Tibial artery (tissue), 4 donors: ENCODE measurements at regions not wholly inside any gene's neighbourhood (a gene's known extent, or its start where the extent isn't known, plus 50 kb on each side); places are given as distances from the start of the nearest gene placed in this dataset.
A peak's percentile ranks its signal among the peaks of the same experiment; 100 is the strongest.

Experiments used
- DNase-seq, 2 donors: peaks; one replicate each; pipeline ENCODE4 v3.0.0-alpha.2; 2019
- H3K27ac ChIP-seq, 2 donors: fragments of 200-600 bp; sonication (generic) in 1 of 2; 1 replicate in 1 of 2; 2 replicates in 1 of 2; pipeline ENCODE4 v1.5.1; 2018 to 2019; ENCODE audit warnings: mild to moderate bottlenecking in 1 of 2
- H3K27me3 ChIP-seq, 2 donors: fragments of 200-600 bp; sonication (generic) in 1 of 2; one replicate each; pipeline versions ENCODE4 v1.5.1 to v1.6.0; 2016 to 2019
- H3K36me3 ChIP-seq, 3 donors: fragments of 200-600 bp; sonication (generic) in 2 of 3; one replicate each; pipeline ENCODE4 v1.5.1; 2016 to 2019; ENCODE audit warnings: mild to moderate bottlenecking in 2 of 3
- H3K4me1 ChIP-seq, 4 donors: fragments of 200-600 bp; sonication (generic) in 2 of 4; 1 replicate in 3 of 4; 2 replicates in 1 of 4; pipeline ENCODE4 v1.5.1; 2016 to 2019
- H3K4me3 ChIP-seq, 2 donors: fragments of 200-600 bp; sonication (generic) in 1 of 2; 1 replicate in 1 of 2; 2 replicates in 1 of 2; pipeline ENCODE4 v1.5.1; 2018 to 2019; ENCODE audit warnings: mild to moderate bottlenecking in 2 of 2
- H3K9me3 ChIP-seq, 3 donors: fragments of 200-600 bp; sonication (generic) in 1 of 3; one replicate each; pipeline ENCODE4 v1.5.1; 2016 to 2019
- CTCF ChIP-seq, 2 experiments: fragments of 200-600 bp in 1 of 2; fragments of 450-650 bp in 1 of 2; IDR thresholded peaks; one replicate each; pipeline ENCODE4 v1.5.1; 2017 to 2019; ENCODE audit warnings: antibody characterized with exemption in 2 of 2, mild to moderate bottlenecking in 1 of 2, moderate library complexity in 1 of 2
- intact Hi-C: fragments of 100-400 bp; cut with DNase I; formaldehyde crosslinking; loops from one replicate; pipeline ENCODE4 v1.15.0; 2023; ENCODE audit warnings: low total_unique reads

- intact Hi-C loops: no loop called here
- no peak overlapping the region for H3K4me3 ChIP-seq
- no peaks in the 10 kb centered on the region for H3K9me3 ChIP-seq
- peaks cover 0 to 9% of the 10 kb centered on the region in 2 donors for H3K27me3 ChIP-seq
- H3K27ac ChIP-seq: no peak overlapping the region
- TF ChIP-seq CTCF (IDR thresholded peaks at IDR 0.05): no peak
- H3K36me3 ChIP-seq: no peaks in the 10 kb centered on the region
- DNase-seq: peak; percentile 15 to 51
- H3K4me1 ChIP-seq: no peaks in the 10 kb centered on the region
Observed at GRCh38 chr10:42975558-42976340, 101.1 kb upstream of the RET start.

DNA sequence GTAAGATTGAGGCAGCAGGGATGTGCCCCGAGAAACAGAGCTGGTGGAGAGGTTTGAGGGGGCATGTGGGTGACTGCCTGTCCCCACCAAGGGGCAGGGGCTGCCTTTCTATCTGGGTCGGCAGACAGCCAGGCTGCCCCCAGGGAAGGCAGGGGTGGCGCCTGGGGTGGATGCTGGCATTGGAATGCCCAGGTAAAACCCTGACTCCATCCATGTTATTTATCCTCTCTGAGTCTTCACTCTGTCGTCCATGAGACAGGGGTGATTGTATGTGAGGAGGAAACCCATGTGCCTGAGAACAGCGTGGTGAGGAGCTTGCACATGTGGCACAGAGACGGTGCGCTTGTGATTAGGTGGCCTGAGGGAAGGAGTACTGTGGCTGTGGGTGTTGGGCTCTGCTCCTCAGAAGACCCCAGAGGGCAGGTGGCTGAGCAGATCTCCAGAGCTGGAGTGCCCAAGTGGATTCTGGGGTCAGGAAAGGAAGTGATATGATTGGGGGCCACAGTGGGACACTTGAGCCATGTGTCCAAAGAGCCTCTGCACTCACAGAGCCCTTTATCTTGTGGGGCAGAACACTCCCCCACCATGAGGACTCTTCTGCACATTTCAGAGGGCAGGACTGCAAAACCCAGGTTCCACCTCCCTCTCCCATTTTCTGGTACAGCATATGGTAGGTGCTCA, 100.4 kb upstream of the RET start:
- intact Hi-C loops: no loop called here
- DNase-seq: peak; percentile 3 to 41

DNA sequence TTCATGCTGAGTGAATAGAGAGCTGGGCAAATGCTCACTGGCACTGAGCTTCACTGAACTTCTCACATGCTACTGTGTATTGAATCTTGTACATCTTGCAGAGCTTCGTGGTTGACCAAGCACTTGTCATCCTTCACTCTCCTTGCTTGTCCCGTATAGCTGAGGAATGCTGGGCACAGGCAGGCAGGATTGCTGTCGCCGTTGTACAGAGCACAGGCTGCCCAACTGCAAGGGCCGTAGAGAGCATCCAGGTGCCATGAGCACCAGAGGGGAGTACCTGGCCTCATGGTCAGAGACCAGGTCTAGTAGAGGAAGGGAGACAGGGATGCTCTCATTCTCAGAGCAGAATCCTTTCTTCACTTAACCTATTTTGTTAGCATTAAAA, 99.8 kb upstream of the RET start:
- TF ChIP-seq CTCF (IDR thresholded peaks at IDR 0.05): no peak
- Histone ChIP-seq H3K4me1 (no peaks in the 10 kb centered on the region), H3K27me3 (peaks cover 0 to 8% of the 10 kb centered on the region in 2 donors), H3K27ac (no peak overlapping the region), H3K9me3 (no peaks in the 10 kb centered on the region), H3K4me3 (no peak overlapping the region), H3K36me3 (no peaks in the 10 kb centered on the region)
- intact Hi-C loops: no loop called here
- DNase-seq: peak; percentile 8 to 24

More for the DNA sequence above, 100.4 kb upstream of the RET start:
- H3K27me3 ChIP-seq: peaks cover 0 to 8% of the 10 kb centered on the region in 2 donors
- TF ChIP-seq CTCF (IDR thresholded peaks at IDR 0.05): no peak
- H3K27ac ChIP-seq: no peak overlapping the region
- no peaks in the 10 kb centered on the region for H3K36me3 ChIP-seq
- H3K9me3 ChIP-seq: no peaks in the 10 kb centered on the region
- H3K4me1 ChIP-seq: no peaks in the 10 kb centered on the region
- H3K4me3 ChIP-seq: no peak overlapping the region

- peaks cover 0 to 8% of the 10 kb centered on the region in 2 donors for H3K27me3 ChIP-seq
- TF ChIP-seq CTCF (IDR thresholded peaks at IDR 0.05): no peak
- H3K4me3 ChIP-seq: no peak overlapping the region
- H3K4me1 ChIP-seq: no peaks in the 10 kb centered on the region
- intact Hi-C loops: no loop called here
- no peaks in the 10 kb centered on the region for H3K36me3 ChIP-seq
- H3K9me3 ChIP-seq: no peaks in the 10 kb centered on the region
- no peak overlapping the region for H3K27ac ChIP-seq
- DNase-seq: peak in 1 of 2 donors; percentile 16
Observed at GRCh38 chr10:42979181-42979580, 97.7 kb upstream of the RET start.

DNA sequence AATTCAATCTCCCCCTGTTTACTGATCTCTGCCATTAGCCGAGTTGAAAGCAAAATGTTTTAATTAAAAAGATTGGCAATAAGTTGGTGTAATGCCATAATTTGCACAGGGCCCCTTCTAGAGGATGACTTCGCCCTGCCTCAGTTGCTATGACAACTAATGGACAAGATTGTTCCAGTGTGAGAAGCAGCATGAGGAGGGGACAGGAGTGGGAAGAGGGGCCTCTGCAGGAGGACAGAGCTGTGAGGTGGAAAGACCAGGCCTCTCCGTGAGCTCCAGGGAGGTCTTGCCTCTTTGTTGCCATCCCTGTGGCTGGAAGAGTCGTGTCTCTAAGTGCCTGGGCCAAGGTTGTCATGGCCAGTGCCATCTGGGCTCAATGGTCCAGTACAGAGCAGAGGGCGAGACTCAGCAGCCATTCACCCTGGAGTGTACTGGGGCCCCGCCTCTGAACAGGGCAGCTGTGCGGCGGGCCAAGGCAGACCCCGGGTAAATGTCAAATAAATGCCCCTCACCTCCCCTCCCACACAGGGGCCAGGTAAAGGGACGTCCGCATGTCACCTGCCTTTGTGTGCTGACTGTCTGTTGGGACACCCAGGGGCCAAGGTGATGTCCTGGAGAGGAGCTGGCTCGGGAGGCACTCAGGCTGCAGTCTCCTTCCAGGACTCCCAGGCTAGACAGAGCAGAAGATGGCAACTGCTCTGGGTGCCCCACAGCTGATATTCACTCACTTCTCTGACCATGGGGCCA, 97.0 kb upstream of the RET start:
- peak in 1 of 2 donors; percentile 42 for DNase-seq
- H3K9me3 ChIP-seq: no peaks in the 10 kb centered on the region
- no peaks in the 10 kb centered on the region for H3K4me1 ChIP-seq
- H3K36me3 ChIP-seq: no peaks in the 10 kb centered on the region
- no peak for TF ChIP-seq CTCF (IDR thresholded peaks at IDR 0.05)
- H3K27ac ChIP-seq: no peak overlapping the region
- H3K27me3 ChIP-seq: peaks cover 0 to 8% of the 10 kb centered on the region in 2 donors
- H3K4me3 ChIP-seq: no peak overlapping the region
- intact Hi-C loops: no loop called here
